ENCODE measurements at regions not wholly inside any gene's neighbourhood (a gene's known extent, or its start where the extent isn't known, plus 50 kb on each side); places are given as distances from the start of the nearest gene placed in this dataset.

- CTCF ChIA-PET: interaction anchor here (1.1 kb wide), 1 partner anchor 35 kb away, joined by 5 read pairs; no protein-coding TSS in a partner anchor
- POLR2A ChIA-PET: interaction anchor here (1.1 kb wide), 1 partner anchor 10 kb away, joined by 3 read pairs; no protein-coding TSS in a partner anchor
- H3K4me1 ChIP-seq (ENCODE audit: control insufficient read depth, insufficient read depth, low read length): no peaks in the 10 kb centered on the region
Measured at GRCh38 chr13:106118996-106119395, 416.5 kb downstream of the EFNB2 start.

GRCh38 chr13:106118050-106118449, 417.4 kb downstream of the EFNB2 start:
- ChIA-PET POLR2A (no interaction called here), CTCF (no interaction called here)
- Histone ChIP-seq H3K4me1 (ENCODE audit: control insufficient read depth, insufficient read depth, low read length) (no peaks in the 10 kb centered on the region), H3K4me3 (ENCODE audit: low read depth, low read length) (no peak overlapping the region), H3K36me3 (ENCODE audit: control insufficient read depth in 2 of 2, insufficient read depth in 1 of 2, low read length in 2 of 2) (no peaks in the 10 kb centered on the region), H3K27ac (ENCODE audit: extremely low read depth, low read depth, low read length) (no peak overlapping the region), H3K9me3 (ENCODE audit: control insufficient read depth, insufficient read depth, low read depth, low read length) (no peaks in the 10 kb centered on the region)
- TF ChIP-seq ZNF239 (tag by site-specific recombination; IDR thresholded peaks at IDR 0.05): no peak
- TF ChIP-seq ZEB2 (tag by site-specific recombination; IDR thresholded peaks at IDR 0.05): no peak
- TF ChIP-seq ZNF561 (tag by site-specific recombination; IDR thresholded peaks at IDR 0.05; ENCODE audit: borderline replicate concordance): no peak
- no peak for TF ChIP-seq ZNF184 (tag by site-specific recombination; IDR thresholded peaks at IDR 0.05)
- no peak for TF ChIP-seq ZNF555 (tag by site-specific recombination; conservative IDR thresholded peaks at IDR 0.05)
- no peak for TF ChIP-seq ZNF580 (tag by site-specific recombination; IDR thresholded peaks at IDR 0.05)
- TF ChIP-seq ZNF114 (tag by site-specific recombination; IDR thresholded peaks at IDR 0.05): no peak
- no peak for TF ChIP-seq ZBTB11 (tag by site-specific recombination; conservative IDR thresholded peaks at IDR 0.05; ENCODE audit: low read depth)
- no peak for TF ChIP-seq GFI1B (tag by site-specific recombination; IDR thresholded peaks at IDR 0.05)
- no peak for TF ChIP-seq PRDM6 (tag by site-specific recombination; IDR thresholded peaks at IDR 0.05)
- no peak for TF ChIP-seq ZBTB10 (tag by site-specific recombination; IDR thresholded peaks at IDR 0.05)
- no peak for TF ChIP-seq ZNF571 (tag by site-specific recombination; IDR thresholded peaks at IDR 0.05)
- TF ChIP-seq ZNF548 (tag by site-specific recombination; IDR thresholded peaks at IDR 0.05): no peak
- no peak for TF ChIP-seq GLI2 (tag by site-specific recombination; IDR thresholded peaks at IDR 0.05; ENCODE audit: borderline replicate concordance, low read depth)

More at GRCh38 chr13:106118996-106119395, 416.5 kb downstream of the EFNB2 start:
- Histone ChIP-seq H3K4me3 (ENCODE audit: low read depth, low read length) (no peak overlapping the region), H3K27ac (ENCODE audit: extremely low read depth, low read depth, low read length) (no peak overlapping the region), H3K9me3 (ENCODE audit: control insufficient read depth, insufficient read depth, low read depth, low read length) (no peaks in the 10 kb centered on the region), H3K36me3 (ENCODE audit: control insufficient read depth in 2 of 2, insufficient read depth in 1 of 2, low read length in 2 of 2) (no peaks in the 10 kb centered on the region)
- TF ChIP-seq ZNF394 (tag by site-specific recombination; IDR thresholded peaks at IDR 0.05; ENCODE audit: borderline replicate concordance) (no peak), ZNF274 (IDR thresholded peaks at IDR 0.05; ENCODE audit: low read length) (no peak), ZNF274 (tag by site-specific recombination; IDR thresholded peaks at IDR 0.05; ENCODE audit: borderline replicate concordance) (no peak)
